HG03039 (cell line): ENCODE measurements at regions not wholly inside any gene's neighbourhood (a gene's known extent, or its start where the extent isn't known, plus 50 kb on each side); places are given as distances from the start of the nearest gene placed in this dataset.
A peak's percentile ranks its signal among the peaks of the same experiment; 100 is the strongest.
"Not testable (repeated sequence)": the region's sequence is repeated elsewhere in the genome, so short reads cannot be mapped to it uniquely, and the experiment has no call there.

ENCODE experiments used
- ATAC-seq: cut with Tn5 transposase; IDR thresholded peaks from one replicate; pipeline ENCODE4 v1.9.1; 2021; ENCODE audit warnings: mild to moderate bottlenecking, moderate library complexity; ENCODE audit not compliant: unreplicated experiment

GRCh38 chr5:20890936-20891335 lies 902.9 kb upstream of the CDH18 start:
- not testable (repeated sequence) for ATAC-seq

- not testable (repeated sequence) for ATAC-seq
Observed at GRCh38 chr5:20875726-20876125, 887.7 kb upstream of the CDH18 start.

GRCh38 chr5:20865892-20866291 lies 877.9 kb upstream of the CDH18 start:
- ATAC-seq = not testable (repeated sequence)

- ATAC-seq = no peak
Observed at GRCh38 chr5:20833081-20833627, 845.2 kb upstream of the CDH18 start.

- no peak for ATAC-seq
Observed at GRCh38 chr5:20832204-20833080, 844.4 kb upstream of the CDH18 start.

- not testable (repeated sequence) for ATAC-seq
Observed at GRCh38 chr5:20825951-20826350, 838.0 kb upstream of the CDH18 start.

- ATAC-seq = not testable (repeated sequence)
Observed at GRCh38 chr5:20797216-20797615, 809.2 kb upstream of the CDH18 start.

GRCh38 chr5:20784755-20785154 lies 796.8 kb upstream of the CDH18 start:
- ATAC-seq = not testable (repeated sequence)

- ATAC-seq = not testable (repeated sequence)
Observed at GRCh38 chr5:20783484-20783883, 795.5 kb upstream of the CDH18 start.

GRCh38 chr5:20771338-20771737 lies 783.3 kb upstream of the CDH18 start:
- ATAC-seq = not testable (repeated sequence)

- ATAC-seq = not testable (repeated sequence)
Observed at GRCh38 chr5:20765074-20765473, 777.1 kb upstream of the CDH18 start.

GRCh38 chr5:20759459-20759858 lies 771.5 kb upstream of the CDH18 start:
- not testable (repeated sequence) for ATAC-seq

- ATAC-seq = not testable (repeated sequence)
Observed at GRCh38 chr5:20752179-20752578, 764.2 kb upstream of the CDH18 start.

GRCh38 chr5:20735715-20736114 lies 747.7 kb upstream of the CDH18 start:
- peak; percentile 86 for ATAC-seq

- not testable (repeated sequence) for ATAC-seq
Observed at GRCh38 chr5:20732223-20732622, 744.2 kb upstream of the CDH18 start.

- ATAC-seq = not testable (repeated sequence)
Observed at GRCh38 chr5:20721286-20721685, 733.3 kb upstream of the CDH18 start.

- ATAC-seq = not testable (repeated sequence)
Observed at GRCh38 chr5:20711520-20712155, 723.6 kb upstream of the CDH18 start.

GRCh38 chr5:20707634-20708033 lies 719.6 kb upstream of the CDH18 start:
- ATAC-seq = not testable (repeated sequence)

- no peak for ATAC-seq
Observed at GRCh38 chr5:20694121-20694520, 706.1 kb upstream of the CDH18 start.

GRCh38 chr5:20692913-20693312 lies 704.9 kb upstream of the CDH18 start:
- ATAC-seq = no peak

- ATAC-seq = no peak
Observed at GRCh38 chr5:20683241-20683940, 695.4 kb upstream of the CDH18 start.
